GM12878 (cell line): ENCODE measurements at regions not wholly inside any gene's neighbourhood (a gene's known extent, or its start where the extent isn't known, plus 50 kb on each side); places are given as distances from the start of the nearest gene placed in this dataset.

Experiments
- ATAC-seq: fragments of 200-7000 bp; cut with Tn5 transposase; 3 replicates; pipeline ENCODE4 v1.9.1; 2020; ENCODE audit warnings: mild to moderate bottlenecking, moderate library complexity
- BruUV-seq: library from RNA; stranded (reverse); fragments of 400-500 nt; replicated peaks from 2 replicates; lab custom pipeline; 2021; lab: Mats Ljungman, UMichigan
- CTCF ChIA-PET: fragments of 300-600 bp; sonication (Branson Sonifier 250); formaldehyde crosslinking; extraction: SDS; loops from one replicate; lab custom pipeline; 2021; ENCODE audit warnings: inconsistent platforms; lab: Yijun Ruan, JAX
- POLR2A ChIA-PET: fragments of 350-600 bp; formaldehyde crosslinking; extraction: SDS; loops from one replicate; lab custom pipeline; 2021; ENCODE audit warnings: inconsistent platforms; lab: Charles Lee
- RAD21 ChIA-PET: fragments of 300-600 bp; sonication (Branson Sonifier 250); formaldehyde crosslinking; loops from one replicate; lab custom pipeline; 2023; ENCODE audit warnings: antibody characterized with exemption; ENCODE audit not compliant: unreplicated experiment; lab: Charles Lee
- SMC1A ChIA-PET: fragments of 300-600 bp; sonication (Branson Sonifier 250); formaldehyde crosslinking; loops from one replicate; lab custom pipeline; 2023; ENCODE audit not compliant: unreplicated experiment, uncharacterized antibody; lab: Charles Lee
- DNase-seq: peaks from one replicate; pipeline ENCODE4 v3.0.0-alpha.2; 2011; ENCODE audit warnings: low read depth, low spot score
- FAIRE-seq: peaks from 3 replicates; lab custom pipeline; 2011; peaks lifted over from hg19 to GRCh38; lab: Jason Lieb, UNC
- H2AFZ ChIP-seq: 2 replicates; pipeline ENCODE4 v1.6.0; 2011; ENCODE audit warnings: low read depth, low read length, control low read depth; ENCODE audit not compliant: control insufficient read depth
- H3K27ac ChIP-seq: 2 replicates; pipeline ENCODE4 v1.5.1; 2011; ENCODE audit warnings: control low read depth; ENCODE audit not compliant: control insufficient read depth, insufficient read depth
- H3K27me3 ChIP-seq, 2 experiments: replicated peaks in 1 of 2; 2 replicates each; pipeline versions ENCODE4 v1.6.0 to v1.6.1; 2011; ENCODE audit warnings: low read length in 1 of 2; ENCODE audit not compliant: control insufficient read depth in 2 of 2, insufficient read depth in 2 of 2
- H3K36me3 ChIP-seq, 2 experiments: 2 replicates each; pipeline ENCODE4 v1.5.1; 2011; ENCODE audit warnings: low read length in 1 of 2; ENCODE audit not compliant: control insufficient read depth in 2 of 2, insufficient read depth in 2 of 2
- H3K4me1 ChIP-seq: 2 replicates; pipeline ENCODE4 v1.6.1; 2011; ENCODE audit warnings: mild to moderate bottlenecking, low read length, moderate library complexity, mixed read lengths; ENCODE audit not compliant: control insufficient read depth, insufficient read depth
- H3K4me2 ChIP-seq: 2 replicates; pipeline ENCODE4 v1.6.0; 2011; ENCODE audit warnings: control low read depth; ENCODE audit not compliant: control insufficient read depth, insufficient read depth
- H3K4me3 ChIP-seq: fragments of 200-600 bp; sonication (generic); 2 replicates; pipeline ENCODE4 v1.5.1; 2016
- H3K79me2 ChIP-seq: 2 replicates; pipeline ENCODE4 v1.6.0; 2011; ENCODE audit warnings: low read length; ENCODE audit not compliant: control insufficient read depth, insufficient read depth
- H3K9ac ChIP-seq: 2 replicates; pipeline ENCODE4 v1.8.0; 2011; ENCODE audit warnings: low read length, control low read depth, mixed read lengths; ENCODE audit not compliant: control insufficient read depth, insufficient read depth
- H3K9me3 ChIP-seq: replicated peaks from 3 replicates; pipeline ENCODE4 v1.5.1; 2011; ENCODE audit warnings: mild to moderate bottlenecking, low read length; ENCODE audit not compliant: control insufficient read depth, insufficient read depth
- H4K20me1 ChIP-seq: 2 replicates; pipeline ENCODE4 v1.6.0; 2011; ENCODE audit not compliant: control insufficient read depth, insufficient read depth
- CBFB ChIP-seq: IDR thresholded peaks from 2 replicates; pipeline ENCODE4 v1.6.1; 2016; ENCODE audit warnings: antibody characterized with exemption, low read depth
- HCFC1 ChIP-seq: fragments of 150-350 bp; IDR thresholded peaks from 2 replicates; pipeline ENCODE4 v1.6.1; 2014; ENCODE audit warnings: low read length
- KLF5 ChIP-seq: fragments of 450-650 bp; IDR thresholded peaks from 2 replicates; pipeline ENCODE4 v1.6.1; 2014; ENCODE audit warnings: mild to moderate bottlenecking; ENCODE audit not compliant: partially characterized antibody
- STAT1 ChIP-seq: fragments of 450-650 bp; conservative IDR thresholded peaks from 2 replicates; pipeline ENCODE4 v1.6.1; 2014; ENCODE audit warnings: antibody characterized with exemption, mild to moderate bottlenecking
- YBX1 ChIP-seq: fragments of 450-650 bp; IDR thresholded peaks from 2 replicates; pipeline ENCODE4 v1.6.1; 2016; ENCODE audit warnings: antibody characterized with exemption
- ZBTB40 ChIP-seq: fragments of 450-650 bp; IDR thresholded peaks from 2 replicates; pipeline ENCODE4 v1.6.1; 2016; ENCODE audit warnings: mild to moderate bottlenecking, moderate library complexity, borderline replicate concordance
- ZNF274 ChIP-seq: IDR thresholded peaks from one replicate; pipeline ENCODE4 v1.8.0; 2011; ENCODE audit not compliant: insufficient read length, insufficient read depth
- WGBS: methylation state at CpG from one replicate; pipeline ENCODE4 v1.1.6; 2016; ENCODE audit warnings: low lambda C conversion rate; ENCODE audit not compliant: insufficient replicate concordance, insufficient coverage; ENCODE audit errors: missing lambda C conversion rate; 5-methylcytosine and 5-hydroxymethylcytosine counted together
- in situ Hi-C: fragments of 300-500 bp; cut with MboI; formaldehyde crosslinking; loops from 9 replicates; pipeline ENCODE4 v1.14.3; 2018; ENCODE audit warnings: mixed read lengths
- intact Hi-C: fragments of 100-400 bp; cut with micrococcal nuclease; formaldehyde crosslinking; loops from one replicate; pipeline ENCODE4 v1.14.2; 2022; ENCODE audit not compliant: unreplicated experiment

GRCh38 chr6:113394216-113394615, 462.9 kb upstream of the MARCKS start (continued):
- TF ChIP-seq ZBTB40 (no peak), KLF5 (no peak), STAT1 (no peak)
- TF ChIP-seq, all 136 proteins: peak for 0

GRCh38 chr6:113394729-113395128, 462.4 kb upstream of the MARCKS start:
- Histone ChIP-seq H3K27ac (no peak overlapping the region), H3K9ac (no peak overlapping the region), H4K20me1 (no peaks in the 10 kb centered on the region), H3K9me3 (no peaks in the 10 kb centered on the region), H3K27me3 (no peaks in the 10 kb centered on the region), H3K4me2 (no peak overlapping the region), H3K79me2 (no peaks in the 10 kb centered on the region), H2AFZ (no peak overlapping the region), H3K4me3 (no peak overlapping the region), H3K4me1 (no peaks in the 10 kb centered on the region), H3K36me3 (no peaks in the 10 kb centered on the region)
- DNase-seq: no peak
- RAD21 ChIA-PET: no interaction called here
- POLR2A ChIA-PET: no interaction called here
- no TSS peak for BruUV-seq
- TF ChIP-seq HCFC1 (no peak), CBFB (no peak), ZNF274 (no peak), YBX1 (no peak)
- intact Hi-C loops: no loop called here
- FAIRE-seq: no peak
- SMC1A ChIA-PET: no interaction called here
- ATAC-seq: no peak
- WGBS: 68% methylated on average over 2 of the region's 2 CpGs
- in situ Hi-C loops: no loop called here
- CTCF ChIA-PET: no interaction called here
